Effector memory CD4-positive, alpha-beta T cell (primary cell): ENCODE measurements at regions not wholly inside any gene's neighbourhood (a gene's known extent, or its start where the extent isn't known, plus 50 kb on each side); places are given as distances from the start of the nearest gene placed in this dataset.

Source experiments
- DNase-seq, 3 donors: peaks; one replicate each; pipeline ENCODE4 v3.0.0-alpha.2; 2020
- H3K27ac ChIP-seq: 2 replicates; pipeline ENCODE4 v1.7.0; 2013; ENCODE audit warnings: mild to moderate bottlenecking, low read length, moderate library complexity; ENCODE audit not compliant: insufficient read depth, poor library complexity, severe bottlenecking
- H3K27me3 ChIP-seq: replicated peaks from 2 replicates; pipeline ENCODE4 v1.7.0; 2013; ENCODE audit warnings: mild to moderate bottlenecking, low read length; ENCODE audit not compliant: insufficient read depth, control insufficient read depth, poor library complexity, severe bottlenecking
- H3K36me3 ChIP-seq: 2 replicates; pipeline ENCODE4 v1.7.0; 2013; ENCODE audit warnings: mild to moderate bottlenecking, low read length, moderate library complexity; ENCODE audit not compliant: control insufficient read depth, insufficient read depth
- H3K4me1 ChIP-seq: 2 replicates; pipeline ENCODE4 v1.7.0; 2013; ENCODE audit warnings: low read length, mild to moderate bottlenecking; ENCODE audit not compliant: control insufficient read depth, insufficient read depth, poor library complexity, severe bottlenecking
- H3K4me3 ChIP-seq: 2 replicates; pipeline ENCODE4 v1.7.0; 2013; ENCODE audit warnings: low read length, low read depth, mild to moderate bottlenecking; ENCODE audit not compliant: insufficient read depth, poor library complexity, severe bottlenecking
- H3K9me3 ChIP-seq: 2 replicates; pipeline ENCODE4 v1.7.0; 2013; ENCODE audit warnings: mild to moderate bottlenecking, low read length, moderate library complexity; ENCODE audit not compliant: control insufficient read depth

DNA sequence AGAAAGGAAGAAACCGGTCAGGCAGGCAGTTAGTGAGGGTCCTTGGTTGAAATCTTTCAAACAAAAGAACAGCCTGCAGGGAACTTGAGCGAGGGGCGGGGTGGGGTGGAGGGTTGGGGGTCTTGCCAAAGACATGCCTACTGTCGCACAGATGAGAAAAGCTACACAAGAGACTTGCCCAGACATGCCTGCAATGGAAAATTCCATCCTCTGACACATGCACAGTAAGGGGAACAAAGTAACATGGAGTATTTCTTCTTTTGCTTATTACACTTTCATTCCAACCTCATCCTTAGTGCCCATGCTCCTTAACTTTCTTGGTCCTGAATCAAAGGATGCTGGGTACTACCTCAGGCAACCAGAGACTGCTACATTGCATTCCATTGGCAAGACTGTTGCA, 1491.2 kb downstream of the STIM2 start:
- Histone ChIP-seq H3K4me1 (no peaks in the 10 kb centered on the region), H3K27ac (no peak overlapping the region), H3K4me3 (no peak overlapping the region), H3K27me3 (no peaks in the 10 kb centered on the region), H3K9me3 (peaks cover 3% of the 10 kb centered on the region), H3K36me3 (no peaks in the 10 kb centered on the region)
- DNase-seq, result no peak

DNA sequence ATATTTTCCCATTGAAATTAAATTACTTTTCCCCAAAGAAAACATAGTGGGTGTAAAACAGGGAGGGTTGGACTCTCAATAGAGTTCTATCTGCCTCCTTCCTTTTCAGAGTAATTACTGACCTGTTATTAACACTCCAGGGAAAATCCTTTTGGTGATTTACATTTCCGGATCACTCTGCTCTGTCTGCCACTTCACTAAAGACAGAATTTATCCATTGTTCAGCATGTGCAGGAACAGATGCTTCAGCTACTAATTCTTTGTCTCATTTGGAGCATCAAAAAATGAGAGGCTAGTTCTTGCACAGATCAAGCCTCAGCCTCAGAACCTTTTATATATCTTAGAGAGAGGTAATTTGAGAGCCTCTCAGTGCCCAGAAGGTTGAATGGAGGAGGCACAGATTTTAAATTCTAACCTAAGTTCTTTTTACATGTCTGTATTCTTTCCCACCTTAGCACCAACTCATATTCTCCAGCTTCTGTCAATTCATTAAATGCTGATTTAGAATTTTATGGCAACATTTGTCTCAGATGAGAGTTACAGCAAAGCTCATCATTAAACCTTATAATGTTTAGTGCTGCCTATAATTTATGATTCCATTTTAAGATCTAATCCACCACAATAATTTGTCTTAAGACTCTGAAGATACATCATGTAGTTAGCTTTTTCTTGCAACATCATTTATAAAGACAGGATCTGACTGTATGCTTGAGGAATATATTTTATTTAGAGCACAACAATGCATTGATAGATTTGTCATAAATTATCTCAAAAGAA, 1494.4 kb downstream of the STIM2 start:
- DNase-seq, result no peak
- Histone ChIP-seq H3K4me3 (no peak overlapping the region), H3K9me3 (peaks cover 3% of the 10 kb centered on the region), H3K27me3 (no peaks in the 10 kb centered on the region), H3K4me1 (no peaks in the 10 kb centered on the region), H3K36me3 (no peaks in the 10 kb centered on the region), H3K27ac (no peak overlapping the region)

DNA sequence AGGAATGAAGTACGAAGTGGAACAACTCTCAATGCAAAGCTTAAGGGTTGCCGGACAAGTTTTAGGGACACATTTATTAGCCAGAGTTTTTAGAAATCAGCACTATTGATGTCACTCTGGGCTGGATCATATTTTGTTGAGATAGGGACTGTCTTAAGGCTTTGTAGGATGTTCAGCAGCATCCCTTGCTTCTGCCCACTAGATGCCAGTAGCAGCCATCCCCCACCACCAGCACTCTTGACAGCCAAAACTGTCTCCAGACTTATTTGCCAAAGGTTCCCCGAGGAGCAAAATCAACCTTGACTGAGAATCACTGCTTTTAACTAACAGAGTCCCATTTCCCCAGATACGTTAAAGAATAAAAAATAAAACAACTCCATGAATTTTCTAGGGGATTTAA, 1497.3 kb downstream of the STIM2 start:
- no peaks in the 10 kb centered on the region for H3K4me1 ChIP-seq
- no peak overlapping the region for H3K4me3 ChIP-seq
- no peak for DNase-seq
- peaks cover 3% of the 10 kb centered on the region for H3K9me3 ChIP-seq
- no peak overlapping the region for H3K27ac ChIP-seq
- no peaks in the 10 kb centered on the region for H3K36me3 ChIP-seq
- H3K27me3 ChIP-seq, result no peaks in the 10 kb centered on the region

DNA sequence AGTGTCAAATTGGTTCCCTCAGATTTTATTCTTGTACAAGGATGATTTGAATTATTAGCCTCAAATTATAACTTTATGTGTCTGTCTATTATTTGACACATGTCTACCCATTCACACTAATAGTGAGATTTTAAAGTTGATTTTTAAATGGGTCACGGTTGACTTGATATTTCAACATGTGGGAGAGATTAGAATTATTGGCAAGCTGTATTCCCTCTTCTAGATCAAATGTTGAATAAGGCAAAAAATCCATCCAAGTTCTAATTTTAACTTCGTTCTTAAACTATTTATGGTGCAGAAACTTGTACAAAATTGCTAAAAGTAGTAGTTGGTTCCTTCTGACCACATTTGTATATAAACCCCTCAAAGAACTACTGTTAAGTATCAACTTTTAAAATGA, 1498.0 kb downstream of the STIM2 start:
- no peak overlapping the region for H3K4me3 ChIP-seq
- no peaks in the 10 kb centered on the region for H3K36me3 ChIP-seq
- no peak overlapping the region for H3K27ac ChIP-seq
- H3K27me3 ChIP-seq, result no peaks in the 10 kb centered on the region
- no peak for DNase-seq
- peaks cover 3% of the 10 kb centered on the region for H3K9me3 ChIP-seq
- no peaks in the 10 kb centered on the region for H3K4me1 ChIP-seq

DNA sequence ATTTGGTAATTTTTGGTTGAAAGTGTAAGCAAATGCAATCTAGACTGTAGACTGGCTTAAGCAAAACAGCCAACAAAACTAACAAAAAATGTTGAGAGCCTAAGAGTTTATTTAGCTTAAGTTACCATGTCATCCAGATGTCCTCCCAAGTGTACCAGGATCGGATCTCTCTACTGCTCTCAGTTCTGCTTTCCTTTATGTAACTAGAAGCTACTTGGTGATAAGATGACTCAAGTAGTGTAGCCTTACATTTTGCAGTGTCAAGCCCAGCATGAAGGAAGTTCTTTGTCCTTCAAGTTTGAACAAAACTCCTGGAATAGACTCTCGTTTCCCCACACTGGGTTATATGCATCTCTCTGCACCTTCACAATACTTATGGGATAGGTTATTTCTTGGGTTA, 1500.0 kb downstream of the STIM2 start:
- Histone ChIP-seq H3K4me3 (no peak overlapping the region), H3K27me3 (no peaks in the 10 kb centered on the region)

DNA sequence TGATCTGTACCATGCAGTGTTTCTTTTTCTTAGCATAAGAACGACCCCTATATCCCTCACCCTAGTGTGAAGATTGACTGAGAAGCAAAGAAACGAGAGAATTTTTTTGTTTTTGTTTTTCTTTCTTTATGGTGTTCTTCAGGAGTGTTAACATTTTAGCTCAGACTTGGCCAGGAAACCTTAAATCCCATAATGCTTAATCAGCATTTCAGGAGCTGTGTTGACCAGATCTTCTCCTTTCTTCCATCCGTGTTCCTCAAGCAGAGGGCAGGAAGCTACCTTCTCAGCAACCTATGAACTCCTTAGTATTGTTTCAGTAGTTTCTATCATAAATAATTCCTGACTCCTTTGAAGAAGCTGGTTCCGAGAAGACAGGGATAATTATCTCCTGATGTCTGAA, 1501.5 kb downstream of the STIM2 start:
- Histone ChIP-seq H3K9me3 (no peaks in the 10 kb centered on the region), H3K4me3 (no peak overlapping the region), H3K27ac (no peak overlapping the region), H3K27me3 (no peaks in the 10 kb centered on the region), H3K36me3 (no peaks in the 10 kb centered on the region), H3K4me1 (no peaks in the 10 kb centered on the region)
- no peak for DNase-seq

More for the DNA sequence above, 1500.0 kb downstream of the STIM2 start:
- Histone ChIP-seq H3K36me3 (no peaks in the 10 kb centered on the region), H3K27ac (no peak overlapping the region), H3K9me3 (no peaks in the 10 kb centered on the region), H3K4me1 (no peaks in the 10 kb centered on the region)
- DNase-seq, result no peak

DNA sequence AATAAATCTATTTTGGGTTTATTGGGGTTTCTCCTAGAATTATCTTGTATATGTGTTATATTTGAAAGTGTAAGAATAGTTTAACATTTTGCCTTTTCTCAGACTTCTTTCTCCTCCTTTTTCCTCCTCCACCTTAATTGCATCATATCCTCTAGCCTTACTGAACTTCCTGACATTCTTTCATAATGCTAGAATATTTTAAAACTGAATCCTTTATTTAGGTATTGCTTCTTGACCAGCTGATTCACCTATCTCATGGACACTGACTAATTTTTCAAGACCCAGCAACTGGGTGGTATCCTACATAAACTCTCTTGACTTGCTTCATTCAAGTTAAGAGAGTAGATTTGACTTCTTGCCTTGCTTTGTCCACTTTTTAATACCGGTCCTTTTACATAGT, 1508.9 kb downstream of the STIM2 start:
- no peak for DNase-seq
- Histone ChIP-seq H3K36me3 (no peaks in the 10 kb centered on the region), H3K27ac (no peak overlapping the region)

DNA sequence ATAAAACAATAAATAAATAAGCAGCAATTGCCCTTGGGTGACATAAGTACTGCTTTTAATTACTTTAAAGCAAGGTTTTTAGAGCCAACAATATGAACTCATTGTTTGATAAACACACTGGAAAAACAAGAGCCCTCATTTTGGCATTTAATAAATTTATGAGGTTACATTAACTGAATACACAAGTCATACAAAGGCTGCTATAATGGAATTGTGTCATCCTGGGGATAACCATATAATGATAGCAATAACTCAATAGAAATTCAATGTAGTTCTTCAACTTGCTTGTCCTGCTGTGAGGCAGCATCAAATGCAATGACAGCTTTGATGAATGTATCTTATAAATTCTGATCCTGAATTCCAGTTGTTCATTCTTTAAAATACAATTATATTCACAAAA, 1512.5 kb downstream of the STIM2 start:
- Histone ChIP-seq H3K27ac (no peak overlapping the region), H3K36me3 (no peaks in the 10 kb centered on the region), H3K4me1 (no peaks in the 10 kb centered on the region), H3K27me3 (no peaks in the 10 kb centered on the region), H3K9me3 (no peaks in the 10 kb centered on the region), H3K4me3 (no peak overlapping the region)
- DNase-seq, result no peak

More for the DNA sequence above, 1508.9 kb downstream of the STIM2 start:
- no peak overlapping the region for H3K4me3 ChIP-seq
- H3K4me1 ChIP-seq, result no peaks in the 10 kb centered on the region
- no peaks in the 10 kb centered on the region for H3K27me3 ChIP-seq
- H3K9me3 ChIP-seq, result no peaks in the 10 kb centered on the region

DNA sequence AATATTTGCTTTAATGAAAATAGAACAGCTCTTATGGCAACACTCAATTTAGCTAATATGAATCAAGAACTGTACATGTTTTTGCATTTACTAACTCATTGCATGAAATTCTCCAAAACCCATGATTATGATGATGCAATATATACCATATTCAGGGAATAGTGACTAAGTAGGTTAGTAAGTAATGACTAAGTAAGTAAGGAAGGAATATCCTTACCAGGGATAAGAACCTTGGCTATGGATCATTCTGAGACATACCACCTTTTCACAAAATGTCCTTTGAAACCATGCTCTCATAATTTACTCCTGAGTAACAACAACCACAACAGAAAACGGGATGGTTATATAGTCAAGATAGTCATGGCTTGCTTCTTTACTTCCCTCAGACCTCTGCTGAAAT, 1513.0 kb downstream of the STIM2 start:
- DNase-seq, result no peak
- Histone ChIP-seq H3K36me3 (no peaks in the 10 kb centered on the region), H3K27ac (no peak overlapping the region), H3K4me1 (no peaks in the 10 kb centered on the region), H3K4me3 (no peak overlapping the region), H3K27me3 (no peaks in the 10 kb centered on the region), H3K9me3 (no peaks in the 10 kb centered on the region)

DNA sequence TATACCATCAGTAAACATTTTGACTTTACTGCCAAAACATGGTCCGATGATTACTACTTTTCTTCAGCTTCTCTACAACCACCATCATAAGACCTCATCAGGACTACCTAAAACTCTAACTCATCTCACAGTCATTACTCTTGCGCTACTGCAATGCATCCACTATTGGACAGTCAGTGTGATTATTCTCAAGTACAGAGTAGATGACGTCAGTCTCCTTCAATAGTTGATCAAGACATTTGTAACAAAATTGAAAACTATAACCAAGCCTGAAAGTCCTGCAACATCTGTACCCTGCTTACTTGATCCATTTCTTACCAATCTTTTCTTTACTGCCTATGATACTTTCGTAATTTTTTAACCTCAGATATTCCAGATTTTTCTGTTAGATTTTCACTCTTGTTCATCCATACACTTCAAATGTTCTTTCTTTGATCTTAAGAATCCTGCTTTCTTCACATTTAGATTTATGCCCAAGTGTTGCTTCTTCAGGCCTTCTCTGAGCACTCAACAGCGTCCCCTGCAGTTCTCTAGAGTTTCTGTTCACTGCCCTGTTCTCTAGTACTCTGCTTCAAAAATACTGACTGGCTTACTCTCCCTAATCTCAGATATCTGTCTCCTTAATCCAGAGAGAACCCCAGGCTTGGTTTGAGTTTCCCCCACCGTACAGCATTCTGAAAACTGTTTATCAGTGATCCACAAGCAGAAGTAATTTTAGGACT, 1517.6 kb downstream of the STIM2 start:
- Histone ChIP-seq H3K9me3 (no peaks in the 10 kb centered on the region), H3K4me1 (no peaks in the 10 kb centered on the region), H3K36me3 (no peaks in the 10 kb centered on the region), H3K27me3 (no peaks in the 10 kb centered on the region), H3K4me3 (no peak overlapping the region), H3K27ac (no peak overlapping the region)
- DNase-seq, result no peak
